Naive thymus-derived CD8-positive, alpha-beta T cell (primary cell): ENCODE measurements at regions not wholly inside any gene's neighbourhood (a gene's known extent, or its start where the extent isn't known, plus 50 kb on each side); places are given as distances from the start of the nearest gene placed in this dataset.

ENCODE experiments used
- ATAC-seq, 2 donors: fragments of 150-1000 bp; cut with Tn5 transposase in 1 of 2; sonication (Bioruptor Pico), chemical (Tn5 transposase) in 1 of 2; 1 replicate in 1 of 2; 2 replicates in 1 of 2; pipeline ENCODE4 v1.10.0; 2021; ENCODE audit warnings: mild to moderate bottlenecking in 2 of 2, moderate library complexity in 2 of 2
- POLR2A ChIA-PET: fragments of 350-600 bp; sonication (Branson Sonifier 250); formaldehyde crosslinking; loops from one replicate; lab custom pipeline; 2021; ENCODE audit warnings: antibody characterized with exemption; lab: Charles Lee
- DNase-seq, 10 donors: peaks; one replicate each; pipeline versions ENCODE4 v3.0.0 to v3.0.0-alpha.2; 2020 to 2022
- H3K27ac Mint-ChIP-seq, 10 donors: one replicate each; pipeline ENCODE4 v1.8.0; 2020 to 2022; ENCODE audit warnings: mild to moderate bottlenecking in 10 of 10, mixed read lengths in 10 of 10, moderate library complexity in 4 of 10, inconsistent platforms in 1 of 10
- H3K27me3 Mint-ChIP-seq, 5 donors: one replicate each; pipeline ENCODE4 v1.8.0; 2021 to 2022; ENCODE audit warnings: mixed read lengths in 5 of 5
- H3K36me3 Mint-ChIP-seq, 3 donors: one replicate each; pipeline ENCODE4 v1.8.0; 2020 to 2022; ENCODE audit warnings: mixed read lengths in 3 of 3, mild to moderate bottlenecking in 2 of 3, inconsistent platforms in 1 of 3
- H3K4me1 Mint-ChIP-seq, 4 donors: one replicate each; pipeline ENCODE4 v1.8.0; 2021 to 2022; ENCODE audit warnings: mixed read lengths in 4 of 4
- H3K4me3 Mint-ChIP-seq, 10 donors: one replicate each; pipeline ENCODE4 v1.8.0; 2020 to 2022; ENCODE audit warnings: mild to moderate bottlenecking in 10 of 10, mixed read lengths in 10 of 10, moderate library complexity in 6 of 10, inconsistent platforms in 1 of 10
- H3K9me3 Mint-ChIP-seq, 9 donors: one replicate each; pipeline ENCODE4 v1.8.0; 2020 to 2022; ENCODE audit warnings: mixed read lengths in 9 of 9, mild to moderate bottlenecking in 3 of 9, inconsistent platforms in 1 of 9, moderate library complexity in 1 of 9

GRCh38 chr4:95728145-95728544 lies 111.7 kb upstream of the PDHA2 start:
- Mint-ChIP-seq H3K4me1 (no peaks in the 10 kb centered on the region), H3K27ac (no peak overlapping the region), H3K4me3 (no peak overlapping the region), H3K27me3 (no peaks in the 10 kb centered on the region), H3K36me3 (no peaks in the 10 kb centered on the region), H3K9me3 (peaks cover 0 to 3% (median 0%) of the 10 kb centered on the region in 9 donors)
- DNase-seq, result no peak
- ATAC-seq, result no peak
- POLR2A ChIA-PET, result no interaction called here

- no peak for ATAC-seq
- POLR2A ChIA-PET, result no interaction called here
- Mint-ChIP-seq H3K36me3 (no peaks in the 10 kb centered on the region), H3K4me1 (no peaks in the 10 kb centered on the region), H3K4me3 (no peak overlapping the region), H3K9me3 (peaks cover 0 to 10% (median 2%) of the 10 kb centered on the region in 9 donors), H3K27me3 (no peaks in the 10 kb centered on the region), H3K27ac (no peak overlapping the region)
- no peak for DNase-seq
Measured at GRCh38 chr4:95715830-95716229, 124.1 kb upstream of the PDHA2 start.

- no peak overlapping the region for H3K4me3 Mint-ChIP-seq
- DNase-seq (no peak), ATAC-seq (no peak)
- H3K27me3 Mint-ChIP-seq, result no peaks in the 10 kb centered on the region
- POLR2A ChIA-PET, result no interaction called here
- H3K9me3 Mint-ChIP-seq, result peaks cover 0 to 10% (median 2%) of the 10 kb centered on the region in 9 donors
- no peaks in the 10 kb centered on the region for H3K36me3 Mint-ChIP-seq
- H3K27ac Mint-ChIP-seq, result no peak overlapping the region
- H3K4me1 Mint-ChIP-seq, result no peaks in the 10 kb centered on the region
Measured at GRCh38 chr4:95714571-95714970, 125.3 kb upstream of the PDHA2 start.

GRCh38 chr4:95705323-95705722 lies 134.6 kb upstream of the PDHA2 start:
- H3K4me3 Mint-ChIP-seq, result no peak overlapping the region
- DNase-seq (no peak), ATAC-seq (no peak)
- POLR2A ChIA-PET, result no interaction called here
- H3K36me3 Mint-ChIP-seq, result no peaks in the 10 kb centered on the region
- H3K9me3 Mint-ChIP-seq, result peaks cover 0 to 18% (median 3%) of the 10 kb centered on the region in 9 donors
- peaks cover 0 to 6% (median 0%) of the 10 kb centered on the region in 5 donors for H3K27me3 Mint-ChIP-seq
- no peak overlapping the region for H3K27ac Mint-ChIP-seq
- H3K4me1 Mint-ChIP-seq, result no peaks in the 10 kb centered on the region

- no peak overlapping the region for H3K27ac Mint-ChIP-seq
- no peaks in the 10 kb centered on the region for H3K36me3 Mint-ChIP-seq
- no peak overlapping the region for H3K4me3 Mint-ChIP-seq
- peaks cover 0 to 25% (median 4%) of the 10 kb centered on the region in 9 donors for H3K9me3 Mint-ChIP-seq
- no peak for DNase-seq
- POLR2A ChIA-PET, result no interaction called here
- H3K4me1 Mint-ChIP-seq, result no peaks in the 10 kb centered on the region
- peaks cover 0 to 6% (median 0%) of the 10 kb centered on the region in 5 donors for H3K27me3 Mint-ChIP-seq
- ATAC-seq, result no peak
Measured at GRCh38 chr4:95701500-95702170, 138.3 kb upstream of the PDHA2 start.

- no peak overlapping the region for H3K4me3 Mint-ChIP-seq
- no peak for DNase-seq
Measured at GRCh38 chr4:95694411-95694810, 145.5 kb upstream of the PDHA2 start.

DNA sequence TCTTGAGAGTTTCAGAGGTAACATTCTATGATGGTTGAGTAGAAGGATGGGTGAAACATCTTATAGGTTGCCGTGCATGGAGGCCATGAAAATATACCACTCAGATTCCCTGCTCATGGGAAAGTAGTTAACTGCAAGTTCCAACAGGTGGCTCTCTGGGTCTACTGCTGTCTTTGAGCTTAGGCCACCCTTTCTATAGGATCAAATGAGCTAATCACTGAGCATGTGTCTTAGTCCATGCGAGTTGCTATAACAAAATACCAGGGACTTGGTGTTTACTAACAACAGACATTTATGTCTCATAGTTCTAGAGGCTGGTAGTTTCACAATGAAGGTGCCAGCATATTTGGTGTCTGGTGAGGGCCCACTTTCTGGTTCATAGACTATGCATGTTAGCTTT lies 144.8 kb upstream of the UNC5C start:
- H3K4me3 Mint-ChIP-seq, result no peak overlapping the region
- peaks cover 0 to 7% (median 0%) of the 10 kb centered on the region in 9 donors for H3K9me3 Mint-ChIP-seq
- POLR2A ChIA-PET, result no interaction called here

More at GRCh38 chr4:95694411-95694810, 145.5 kb upstream of the PDHA2 start:
- Mint-ChIP-seq H3K4me1 (no peaks in the 10 kb centered on the region), H3K27ac (no peak overlapping the region), H3K27me3 (no peaks in the 10 kb centered on the region), H3K9me3 (peaks cover 0 to 11% (median 0%) of the 10 kb centered on the region in 9 donors), H3K36me3 (no peaks in the 10 kb centered on the region)
- POLR2A ChIA-PET, result no interaction called here
- no peak for ATAC-seq

DNA sequence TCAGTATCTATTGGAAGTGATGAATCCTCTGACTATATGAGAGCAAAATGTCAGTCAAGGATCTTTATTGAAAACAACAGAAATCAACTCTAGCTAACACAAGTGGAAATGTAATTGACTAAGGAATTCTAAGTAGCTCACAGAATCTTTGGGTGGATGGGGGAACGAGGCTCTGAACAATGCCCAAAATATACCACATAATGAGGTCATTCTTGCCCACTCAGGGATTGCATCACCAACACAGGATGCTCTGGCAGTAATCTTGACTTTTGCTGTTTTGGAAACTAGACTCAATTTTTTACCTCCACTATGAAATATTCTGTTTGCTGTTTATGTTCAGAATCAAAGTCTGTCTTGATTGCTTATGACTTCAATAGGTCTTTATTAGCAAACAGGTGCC lies 127.4 kb upstream of the UNC5C start:
- POLR2A ChIA-PET, result no interaction called here
- no peak overlapping the region for H3K27ac Mint-ChIP-seq
- peaks cover 0 to 4% (median 0%) of the 10 kb centered on the region in 5 donors for H3K27me3 Mint-ChIP-seq
- H3K9me3 Mint-ChIP-seq, result peaks cover 0 to 21% (median 0%) of the 10 kb centered on the region in 9 donors
- no peaks in the 10 kb centered on the region for H3K36me3 Mint-ChIP-seq
- H3K4me3 Mint-ChIP-seq, result no peak overlapping the region
- DNase-seq (no peak), ATAC-seq (no peak)
- no peaks in the 10 kb centered on the region for H3K4me1 Mint-ChIP-seq

More for the DNA sequence above, 144.8 kb upstream of the UNC5C start:
- ATAC-seq (no peak), DNase-seq (no peak)
- Mint-ChIP-seq H3K36me3 (no peaks in the 10 kb centered on the region), H3K27ac (no peak overlapping the region), H3K4me1 (no peaks in the 10 kb centered on the region), H3K27me3 (no peaks in the 10 kb centered on the region)

- Mint-ChIP-seq H3K9me3 (peaks cover 0 to 18% (median 0%) of the 10 kb centered on the region in 9 donors), H3K4me1 (no peaks in the 10 kb centered on the region), H3K36me3 (no peaks in the 10 kb centered on the region), H3K4me3 (no peak overlapping the region), H3K27me3 (peaks cover 0 to 4% (median 0%) of the 10 kb centered on the region in 5 donors), H3K27ac (no peak overlapping the region)
- ATAC-seq (no peak), DNase-seq (no peak)
- POLR2A ChIA-PET, result no interaction called here
Measured at GRCh38 chr4:95675623-95676022, 126.8 kb upstream of the UNC5C start.

DNA sequence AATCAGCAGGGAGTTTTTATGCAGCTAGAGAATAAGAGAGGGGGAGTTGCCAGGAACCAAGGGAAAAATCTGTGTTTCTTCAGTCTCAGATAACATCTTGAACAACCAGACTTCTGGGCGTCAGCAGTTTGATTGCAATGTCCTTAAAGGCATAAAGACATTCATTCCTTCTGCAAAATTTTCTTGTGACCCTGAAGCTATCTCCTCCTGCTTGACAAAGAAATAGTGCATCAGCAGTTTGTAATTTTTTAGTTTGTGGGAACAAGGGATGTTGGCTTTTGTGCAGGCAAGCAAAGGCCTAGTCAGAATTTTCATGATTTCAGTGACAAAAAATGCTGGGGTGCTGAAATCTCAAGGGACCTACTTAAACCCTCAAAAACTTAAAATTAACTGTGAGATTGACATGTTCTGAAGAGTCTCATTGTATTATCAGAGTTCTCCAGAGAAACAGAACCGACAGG lies 125.8 kb upstream of the UNC5C start:
- ATAC-seq, result no peak
- H3K4me3 Mint-ChIP-seq, result no peak overlapping the region
- no peak overlapping the region for H3K27ac Mint-ChIP-seq
- no peak for DNase-seq
- H3K4me1 Mint-ChIP-seq, result no peaks in the 10 kb centered on the region
- POLR2A ChIA-PET, result no interaction called here
- peaks cover 0 to 18% (median 3%) of the 10 kb centered on the region in 9 donors for H3K9me3 Mint-ChIP-seq
- no peaks in the 10 kb centered on the region for H3K36me3 Mint-ChIP-seq
- H3K27me3 Mint-ChIP-seq, result peaks cover 0 to 4% (median 0%) of the 10 kb centered on the region in 5 donors

GRCh38 chr4:95672811-95673210 lies 124.0 kb upstream of the UNC5C start:
- ATAC-seq, result no peak
- POLR2A ChIA-PET, result no interaction called here
- Mint-ChIP-seq H3K4me3 (no peak overlapping the region), H3K27me3 (peaks cover 0 to 4% (median 0%) of the 10 kb centered on the region in 5 donors), H3K36me3 (no peaks in the 10 kb centered on the region), H3K9me3 (peaks cover 0 to 18% (median 3%) of the 10 kb centered on the region in 9 donors), H3K4me1 (no peaks in the 10 kb centered on the region), H3K27ac (no peak overlapping the region)
- DNase-seq, result no peak

GRCh38 chr4:95660719-95661118 lies 111.9 kb upstream of the UNC5C start:
- ATAC-seq (no peak), DNase-seq (no peak)
- Mint-ChIP-seq H3K4me1 (no peaks in the 10 kb centered on the region), H3K9me3 (peaks cover 1 to 29% (median 19%) of the 10 kb centered on the region in 9 donors), H3K27me3 (peaks cover 0 to 4% (median 0%) of the 10 kb centered on the region in 5 donors), H3K27ac (no peak overlapping the region), H3K4me3 (no peak overlapping the region), H3K36me3 (peaks cover 0 to 17% (median 0%) of the 10 kb centered on the region in 3 donors)
- POLR2A ChIA-PET, result no interaction called here

- ATAC-seq, result no peak
- Mint-ChIP-seq H3K27ac (no peak overlapping the region), H3K9me3 (peaks cover 4 to 25% (median 15%) of the 10 kb centered on the region in 9 donors), H3K4me3 (no peak overlapping the region), H3K27me3 (no peaks in the 10 kb centered on the region), H3K4me1 (no peaks in the 10 kb centered on the region), H3K36me3 (peaks cover 0 to 19% (median 0%) of the 10 kb centered on the region in 3 donors)
- DNase-seq, result no peak
- POLR2A ChIA-PET, result no interaction called here
Measured at GRCh38 chr4:95651891-95652290, 103.1 kb upstream of the UNC5C start.

DNA sequence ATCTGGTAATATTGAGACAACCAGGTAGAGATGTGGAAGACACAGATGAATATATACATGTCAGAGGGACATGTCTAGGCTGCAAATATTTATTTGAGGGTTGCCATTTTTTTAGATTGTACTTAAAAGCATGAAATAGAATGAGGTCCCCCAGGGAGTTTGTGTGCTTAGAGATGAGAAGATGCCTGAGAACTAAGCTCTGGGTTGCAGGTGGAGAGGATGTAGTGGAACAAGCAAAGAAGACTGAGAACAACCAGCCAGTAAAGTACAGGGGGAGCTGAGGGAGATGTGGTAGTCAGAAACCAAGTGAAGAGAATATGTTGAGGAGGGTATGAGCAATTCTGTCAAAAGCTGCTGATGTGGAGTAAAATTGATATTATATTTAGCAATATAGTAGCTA lies 95.6 kb upstream of the UNC5C start:
- ATAC-seq (no peak), DNase-seq (no peak)
- Mint-ChIP-seq H3K27ac (no peak overlapping the region), H3K4me1 (no peaks in the 10 kb centered on the region), H3K4me3 (no peak overlapping the region), H3K9me3 (no peaks in the 10 kb centered on the region), H3K27me3 (no peaks in the 10 kb centered on the region), H3K36me3 (no peaks in the 10 kb centered on the region)
- POLR2A ChIA-PET, result no interaction called here
